Stimulated activated CD8-positive, alpha-beta memory T cell treated with anti-CD3 and anti-CD28 coated beads, Interleukin-15, amount 100 ng/mL, for 1 hour (primary cell): ENCODE measurements at regions not wholly inside any gene's neighbourhood (a gene's known extent, or its start where the extent isn't known, plus 50 kb on each side); places are given as distances from the start of the nearest gene placed in this dataset.

ENCODE experiments used
- DNase-seq: peaks from one replicate; pipeline ENCODE4 v3.0.0-alpha.2; 2020; ENCODE audit warnings: low read depth

GRCh38 chr7:25279705-25280104 lies 51.4 kb upstream of the NPVF start:
- DNase-seq: no peak

- DNase-seq: no peak
These were observed 51.9 kb upstream of the NPVF start for GRCh38 chr7:25280181-25280580.

GRCh38 chr7:25282194-25282593 lies 53.9 kb upstream of the NPVF start:
- no peak for DNase-seq

GRCh38 chr7:25286756-25287155 lies 58.5 kb upstream of the NPVF start:
- no peak for DNase-seq

- DNase-seq: no peak
These were observed 59.0 kb upstream of the NPVF start for GRCh38 chr7:25287291-25287690.

DNA sequence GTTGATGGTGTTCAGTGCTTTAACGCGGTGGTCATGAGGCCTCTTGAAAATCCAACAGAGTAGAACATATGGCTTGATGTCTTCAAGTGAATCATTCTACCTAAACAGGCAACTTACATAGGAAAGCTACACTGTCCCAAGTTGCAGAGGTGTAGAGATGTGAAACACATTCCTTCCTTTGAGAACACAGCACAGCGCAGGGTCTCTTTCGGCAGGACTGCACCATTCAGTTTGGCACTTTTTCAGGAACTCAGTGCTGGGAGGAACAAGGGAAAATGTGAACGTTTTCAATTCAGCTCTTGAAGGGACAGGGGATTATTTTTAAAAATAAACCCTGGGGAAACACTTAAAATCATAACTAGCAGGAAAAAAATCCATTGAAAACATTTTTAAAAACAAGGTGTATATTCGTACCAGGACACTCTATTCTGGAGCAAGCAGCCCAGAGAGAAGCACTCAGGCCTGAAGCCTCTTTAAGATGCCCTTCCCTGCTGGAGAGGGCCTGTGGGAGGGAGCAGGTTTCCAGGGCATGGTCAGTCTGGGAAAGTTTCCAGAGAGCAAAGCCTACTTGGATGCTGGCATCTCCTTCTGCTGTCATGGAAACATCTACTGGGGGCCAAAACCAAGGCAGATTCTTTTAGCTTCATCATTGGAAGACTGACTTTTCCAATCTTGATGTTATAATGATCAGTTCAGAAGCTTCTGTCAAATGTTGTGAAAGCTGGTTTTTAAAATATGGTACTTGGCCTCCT lies 60.4 kb upstream of the NPVF start:
- no peak for DNase-seq

DNA sequence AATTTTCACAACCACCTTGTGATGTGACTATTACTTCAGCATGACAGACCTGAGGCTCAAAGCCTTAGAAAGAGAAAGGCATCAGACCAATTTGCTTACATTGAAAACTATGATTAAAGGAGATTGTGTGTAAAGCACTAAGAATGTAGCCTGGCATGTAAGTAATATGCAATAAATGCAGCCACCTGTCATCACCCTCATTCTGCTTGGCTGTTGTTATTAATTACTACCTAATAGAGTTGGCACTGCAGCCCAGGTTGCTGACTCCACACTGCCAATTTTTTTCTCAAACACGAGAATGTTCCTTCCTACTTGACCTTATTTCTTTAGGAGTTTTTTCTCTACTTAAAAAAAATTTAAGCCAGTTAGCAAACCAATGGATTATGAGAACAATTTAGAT lies 61.2 kb upstream of the NPVF start:
- DNase-seq: no peak

DNA sequence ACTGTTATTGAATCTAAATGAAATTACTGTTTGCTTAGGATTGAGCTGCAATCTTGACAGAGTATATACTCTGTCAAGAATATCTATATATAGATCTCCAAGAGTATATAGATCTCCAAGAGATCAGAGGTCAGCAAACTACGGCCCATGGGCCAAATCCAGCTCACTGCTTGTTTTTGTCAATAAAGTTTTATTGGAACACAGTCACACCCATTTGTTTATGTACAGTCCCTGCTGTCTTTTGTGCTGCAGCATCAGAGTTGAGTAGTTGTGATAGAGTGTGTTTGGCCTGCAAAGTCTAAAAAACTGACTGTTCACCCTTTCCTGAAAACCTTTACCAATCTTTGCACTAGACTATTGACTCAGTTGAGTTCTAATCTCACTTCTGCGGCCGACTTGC lies 66.3 kb upstream of the NPVF start:
- DNase-seq: no peak

- DNase-seq: no peak
These were observed 67.1 kb upstream of the NPVF start for GRCh38 chr7:25295387-25295786.

GRCh38 chr7:25296086-25296485 lies 67.8 kb upstream of the NPVF start:
- no peak for DNase-seq

DNA sequence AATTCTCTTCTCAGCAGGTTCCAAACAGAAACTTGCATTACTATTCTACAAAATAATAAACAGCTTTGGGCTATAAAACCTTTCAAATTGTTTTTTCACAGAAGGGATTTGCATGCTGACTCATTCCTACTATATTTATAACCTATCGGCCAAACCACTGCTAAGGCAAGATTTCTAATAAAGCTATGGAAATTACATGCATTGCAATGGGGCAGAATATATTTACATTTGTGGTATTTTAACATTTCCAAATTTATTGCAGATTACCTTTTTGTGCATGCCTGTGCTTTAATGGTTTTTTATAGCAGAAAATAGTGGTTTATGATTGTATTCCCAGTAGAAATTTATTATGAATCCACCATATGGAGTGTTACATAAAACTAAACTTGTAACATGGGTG lies 69.0 kb upstream of the NPVF start:
- DNase-seq: no peak

DNA sequence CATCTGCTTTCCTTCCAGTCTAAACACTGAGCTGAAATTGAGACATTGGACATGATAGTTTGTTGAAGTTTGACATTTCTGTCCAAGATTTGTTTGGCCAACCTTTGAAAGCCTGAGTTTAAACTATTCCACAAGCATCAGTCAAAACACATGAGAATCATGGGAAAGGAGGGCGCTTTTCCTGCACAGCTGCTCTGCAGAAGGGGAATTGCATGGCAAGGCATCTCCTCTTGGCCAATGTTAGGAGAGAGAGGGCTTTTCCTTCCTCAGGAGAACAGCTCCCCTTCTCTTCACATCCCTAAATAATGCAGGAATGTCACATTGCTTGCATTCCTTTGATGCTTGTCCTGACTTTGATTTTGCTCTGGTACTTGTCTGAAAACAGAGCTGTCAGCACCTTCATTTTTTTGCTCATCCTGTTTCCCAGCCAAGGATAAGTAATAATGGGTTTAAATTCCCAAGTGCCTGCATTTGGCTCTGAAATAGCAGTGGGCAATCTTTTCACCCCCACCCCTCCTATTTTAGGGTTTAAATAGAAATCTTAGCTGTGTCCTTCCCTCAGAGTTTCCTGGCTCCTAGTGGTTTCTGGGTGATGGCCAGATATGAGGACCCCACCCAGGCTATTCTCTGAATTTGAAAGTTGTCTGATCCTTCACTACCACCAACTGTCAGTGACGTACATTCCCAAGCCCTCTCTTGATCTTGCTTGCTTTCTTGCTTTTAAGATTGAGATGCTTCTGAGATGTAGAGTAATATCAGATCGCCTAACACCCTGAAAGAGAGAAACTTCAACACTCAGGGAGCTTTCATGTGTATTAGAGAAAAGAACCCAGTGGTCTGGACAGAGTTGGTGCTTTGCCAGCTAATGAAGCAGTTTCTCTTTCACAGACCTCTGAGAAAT lies 75.2 kb upstream of the NPVF start:
- DNase-seq: no peak

GRCh38 chr7:25304691-25305090 lies 76.4 kb upstream of the NPVF start:
- no peak for DNase-seq

DNA sequence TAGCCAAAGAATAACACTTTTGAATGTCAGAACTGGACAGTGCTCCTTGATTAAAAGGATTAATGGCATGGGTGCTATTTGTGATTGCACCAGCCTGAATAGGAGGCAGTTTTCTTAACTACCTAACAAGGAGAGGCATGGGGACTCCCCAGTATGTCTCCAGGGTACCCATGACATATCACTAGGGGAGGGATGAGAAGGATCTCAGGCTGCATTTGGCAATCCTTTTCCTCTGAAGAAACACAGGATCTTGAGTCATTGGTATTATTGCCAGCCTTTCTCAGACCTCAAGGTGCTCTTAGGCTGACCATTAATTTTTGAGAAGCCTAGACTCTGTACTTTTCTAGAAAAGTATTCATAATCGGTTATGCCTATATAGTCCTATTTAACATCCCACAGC lies 77.5 kb upstream of the NPVF start:
- no peak for DNase-seq

GRCh38 chr7:25307624-25308023 lies 79.3 kb upstream of the NPVF start:
- no peak for DNase-seq

GRCh38 chr7:25308246-25308645 lies 80.0 kb upstream of the NPVF start:
- DNase-seq: no peak

GRCh38 chr7:25308906-25309705 lies 80.8 kb upstream of the NPVF start:
- no peak for DNase-seq

DNA sequence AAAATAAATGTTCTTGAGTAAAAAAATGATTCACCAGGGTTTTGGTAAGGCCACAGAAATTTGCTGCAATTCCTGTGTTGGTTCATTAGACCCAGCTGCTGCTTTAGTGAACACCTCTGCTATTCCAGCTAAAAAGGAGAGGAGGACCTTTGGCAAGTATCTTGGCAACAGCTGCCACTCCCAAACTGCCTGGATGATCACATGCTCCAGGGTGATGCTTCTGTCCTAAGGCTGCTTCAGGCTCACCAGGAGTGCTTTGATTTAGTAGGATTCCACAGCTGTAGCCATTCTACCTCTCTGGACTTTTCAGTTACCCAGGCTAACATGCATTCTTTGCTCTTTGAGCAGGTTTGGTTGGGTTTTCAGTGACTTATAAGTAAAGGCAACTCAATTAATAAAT lies 82.6 kb upstream of the NPVF start:
- no peak for DNase-seq

DNA sequence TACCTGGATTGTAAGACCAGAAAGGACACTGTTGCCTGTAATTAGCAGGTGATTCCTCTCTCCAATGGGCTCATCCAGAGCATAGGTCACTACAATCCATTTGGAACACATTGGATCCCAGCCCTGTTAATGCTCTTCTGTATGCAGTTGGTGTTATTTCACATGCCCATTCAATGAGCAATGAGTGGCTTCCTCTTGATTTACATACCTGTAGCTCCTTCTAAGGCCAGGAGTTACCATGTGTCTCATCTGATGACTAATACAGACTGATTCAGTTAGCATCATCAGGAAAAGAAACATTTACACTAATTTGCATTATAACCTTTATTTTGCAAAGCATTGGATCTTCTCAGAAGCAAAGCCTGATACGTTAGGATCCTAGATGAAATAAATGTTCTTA lies 83.1 kb upstream of the NPVF start:
- no peak for DNase-seq

DNA sequence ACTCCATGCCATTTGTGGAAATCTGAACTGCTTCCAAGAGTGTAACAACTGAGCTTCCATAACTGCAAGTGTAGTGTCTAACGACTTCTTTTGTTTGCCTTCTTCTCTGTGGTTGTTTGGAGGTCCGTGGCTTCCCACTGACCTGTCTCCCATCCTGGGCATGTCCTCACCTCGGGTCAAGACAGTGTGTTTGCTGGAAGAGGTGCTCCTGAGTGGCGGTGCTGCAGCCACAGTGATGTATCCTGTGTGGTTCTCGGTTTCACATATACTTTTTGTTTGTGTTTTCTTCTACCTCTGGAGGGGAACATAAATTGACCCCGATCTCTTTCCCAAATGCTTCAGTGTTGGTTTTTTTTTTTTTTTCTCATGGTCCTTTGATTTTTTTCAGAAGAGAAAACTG lies 84.7 kb upstream of the NPVF start:
- no peak for DNase-seq

DNA sequence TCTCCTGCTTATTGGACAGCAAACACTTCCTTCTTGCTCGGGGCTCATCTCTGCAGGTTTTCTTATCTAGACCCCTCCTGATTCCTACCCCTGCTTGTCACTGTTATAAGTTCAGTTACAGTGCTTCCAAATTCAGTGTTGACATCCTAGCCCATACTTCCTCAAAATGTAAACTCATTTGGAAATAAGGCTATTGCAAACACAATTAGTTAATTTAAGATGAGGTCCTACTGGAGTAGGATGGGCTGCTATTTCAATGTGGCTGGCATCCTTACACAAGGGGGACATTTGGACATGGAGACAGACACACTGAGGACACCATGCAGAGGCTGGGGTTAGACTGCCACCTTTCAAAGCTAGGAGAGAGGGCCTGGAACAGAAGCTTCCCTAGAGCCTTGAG lies 85.2 kb upstream of the NPVF start:
- no peak for DNase-seq

DNA sequence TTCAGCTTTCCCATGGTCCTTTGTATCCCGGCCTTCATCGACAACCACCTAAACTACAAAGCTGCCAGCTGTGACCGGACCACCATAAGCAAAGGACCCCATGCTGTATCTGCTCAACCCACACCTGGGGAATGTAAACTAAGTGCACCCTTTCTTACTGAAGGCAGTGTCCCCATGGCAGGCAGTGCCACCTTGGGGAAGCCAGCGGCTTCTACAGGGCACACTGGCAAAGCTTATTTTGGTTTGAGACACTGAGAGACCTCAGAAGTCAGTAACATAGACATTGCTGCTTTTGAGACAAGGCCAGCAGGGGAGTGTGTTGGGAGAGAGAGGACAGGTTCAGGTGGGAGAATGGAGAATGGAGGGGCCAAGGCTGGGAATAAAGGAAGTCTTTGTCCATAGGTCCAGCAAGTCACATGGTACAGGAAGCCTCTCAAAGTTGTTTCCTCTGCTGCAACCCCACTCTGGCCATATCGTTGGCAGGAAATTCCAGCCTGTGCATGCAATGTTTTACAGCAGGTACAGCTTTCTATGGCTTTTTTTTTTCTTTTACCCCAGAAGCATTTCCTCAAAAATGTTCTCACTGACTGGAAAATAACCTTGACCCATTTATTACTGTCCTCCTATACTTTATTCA lies 85.9 kb upstream of the NPVF start:
- no peak for DNase-seq
